ENCODE measurements at regions not wholly inside any gene's neighbourhood (a gene's known extent, or its start where the extent isn't known, plus 50 kb on each side); places are given as distances from the start of the nearest gene placed in this dataset.

DNA sequence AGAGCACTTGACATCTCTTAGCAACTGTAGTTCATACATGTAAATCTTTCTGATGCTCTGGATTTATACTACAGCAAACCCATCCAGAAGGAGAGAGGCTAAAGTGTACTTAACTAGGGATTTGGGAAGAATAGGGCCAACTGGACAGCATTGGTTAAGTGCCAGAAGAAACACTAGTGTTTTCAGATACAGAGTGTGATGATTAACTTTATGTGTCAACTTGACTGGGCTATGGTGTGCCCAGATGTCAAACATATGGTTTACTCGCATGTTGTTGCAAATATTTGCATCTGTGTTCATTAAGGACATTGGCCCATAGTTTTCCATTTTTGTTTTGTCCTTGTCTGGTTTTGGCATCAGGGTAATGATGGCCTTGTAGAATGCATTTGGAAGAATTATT lies 384.7 kb upstream of the KCND2 start:
- TF ChIP-seq, protein P1, sequence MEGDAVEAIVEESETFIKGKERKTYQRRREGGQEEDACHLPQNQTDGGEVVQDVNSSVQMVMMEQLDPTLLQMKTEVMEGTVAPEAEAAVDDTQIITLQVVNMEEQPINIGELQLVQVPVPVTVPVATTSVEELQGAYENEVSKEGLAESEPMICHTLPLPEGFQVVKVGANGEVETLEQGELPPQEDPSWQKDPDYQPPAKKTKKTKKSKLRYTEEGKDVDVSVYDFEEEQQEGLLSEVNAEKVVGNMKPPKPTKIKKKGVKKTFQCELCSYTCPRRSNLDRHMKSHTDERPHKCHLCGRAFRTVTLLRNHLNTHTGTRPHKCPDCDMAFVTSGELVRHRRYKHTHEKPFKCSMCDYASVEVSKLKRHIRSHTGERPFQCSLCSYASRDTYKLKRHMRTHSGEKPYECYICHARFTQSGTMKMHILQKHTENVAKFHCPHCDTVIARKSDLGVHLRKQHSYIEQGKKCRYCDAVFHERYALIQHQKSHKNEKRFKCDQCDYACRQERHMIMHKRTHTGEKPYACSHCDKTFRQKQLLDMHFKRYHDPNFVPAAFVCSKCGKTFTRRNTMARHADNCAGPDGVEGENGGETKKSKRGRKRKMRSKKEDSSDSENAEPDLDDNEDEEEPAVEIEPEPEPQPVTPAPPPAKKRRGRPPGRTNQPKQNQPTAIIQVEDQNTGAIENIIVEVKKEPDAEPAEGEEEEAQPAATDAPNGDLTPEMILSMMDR (IDR thresholded peaks at IDR 0.05; ENCODE audit: borderline replicate concordance, extremely low read depth, low read length, poor library complexity, severe bottlenecking), result no peak
- TF ChIP-seq EZH2 (IDR thresholded peaks at IDR 0.05; ENCODE audit: borderline replicate concordance, low read depth, low read length, severe bottlenecking), result no peak

All from DND-41 (cell line).